ENCODE measurements at regions not wholly inside any gene's neighbourhood (a gene's known extent, or its start where the extent isn't known, plus 50 kb on each side); places are given as distances from the start of the nearest gene placed in this dataset.

- TF ChIP-seq RUNX3 (IDR thresholded peaks at IDR 0.05; ENCODE audit: low read length) (no peak), ETV6 (conservative IDR thresholded peaks at IDR 0.05 in 1 of 2, IDR thresholded peaks at IDR 0.05 in 1 of 2; ENCODE audit: borderline replicate concordance in 1 of 2, low read depth in 1 of 2) (no peak), CBFB (IDR thresholded peaks at IDR 0.05; ENCODE audit: low read depth) (no peak), BHLHE40 (IDR thresholded peaks at IDR 0.05; ENCODE audit: borderline replicate concordance in 1 of 2, low read depth in 2 of 2, low read length in 1 of 2) (no peak)
Measured at GRCh38 chr5:1656271-1656975, 132.7 kb upstream of the LPCAT1 start (continued).

GRCh38 chr5:1655496-1656270 is 131.9 kb upstream of the LPCAT1 start:
- no peak overlapping the region for H3K4me2 ChIP-seq (ENCODE audit: control insufficient read depth, insufficient read depth)
- ChIA-PET RAD21 (ENCODE audit: unreplicated experiment) (interaction anchor here (1.9 kb wide), 1 partner anchor 11 kb away, joined by 4 read pairs; no protein-coding TSS in a partner anchor), SMC1A (ENCODE audit: uncharacterized antibody, unreplicated experiment) (interaction anchor here (0.6 kb wide), 1 partner anchor 1339 kb away, joined by 3 read pairs; no protein-coding TSS in a partner anchor), POLR2A (no interaction called here), CTCF (interaction anchor here (0.8 to 1.4 kb wide), 2 partner anchors 14 to 50 kb away, joined by 3 to 4 read pairs; no protein-coding TSS in a partner anchor)
- intact Hi-C loops (cut with micrococcal nuclease; ENCODE audit: unreplicated experiment) = no loop called here
- FAIRE-seq (no peak), DNase-seq (ENCODE audit: low read depth, low spot score) (no peak), ATAC-seq (no peak)
- peaks cover 8% of the 10 kb centered on the region; the same call in 1 of the 2 replicates for H3K4me1 ChIP-seq (ENCODE audit: control insufficient read depth, insufficient read depth, low read length)
- in situ Hi-C loops (cut with MboI) = loop anchor here (10.0 kb wide), 1 partner anchor 721 kb away; no protein-coding TSS in a partner anchor
- BruUV-seq (replicated peaks) = no TSS peak
- H3K9ac ChIP-seq (ENCODE audit: control insufficient read depth, insufficient read depth, low read length) = no peak overlapping the region
- peaks cover 5 to 8% of the 10 kb centered on the region in 2 experiments; a peak in 3 of 4 replicates for H3K27me3 ChIP-seq (replicated peaks in 1 of 2; ENCODE audit: control insufficient read depth in 2 of 2, insufficient read depth in 2 of 2, low read length in 1 of 2)
- no peaks in the 10 kb centered on the region for H4K20me1 ChIP-seq (ENCODE audit: control insufficient read depth, insufficient read depth)
- H3K27ac ChIP-seq (ENCODE audit: control insufficient read depth, insufficient read depth) = no peak overlapping the region
- H3K79me2 ChIP-seq (ENCODE audit: control insufficient read depth, insufficient read depth, low read length) = no peaks in the 10 kb centered on the region
- H2AFZ ChIP-seq (ENCODE audit: control insufficient read depth, low read depth, low read length) = no peak overlapping the region
- H3K36me3 ChIP-seq (ENCODE audit: control insufficient read depth in 2 of 2, insufficient read depth in 2 of 2, low read length in 1 of 2) = no peaks in the 10 kb centered on the region
- no peak overlapping the region for H3K4me3 ChIP-seq
- TF ChIP-seq SPI1 (IDR thresholded peaks at IDR 0.05; ENCODE audit: borderline replicate concordance, insufficient read depth, low read depth, low read length) (no peak), SMC3 (IDR thresholded peaks at IDR 0.05; ENCODE audit: borderline replicate concordance, low read length) (no peak), BCL3 (IDR thresholded peaks at IDR 0.05; ENCODE audit: borderline replicate concordance, insufficient read depth, low read depth, low read length, poor library complexity, severe bottlenecking) (no peak), ZNF217 (IDR thresholded peaks at IDR 0.05) (no peak), FOS (IDR thresholded peaks at IDR 0.05; ENCODE audit: borderline replicate concordance, extremely low read depth, insufficient read length) (no peak), GABPA (IDR thresholded peaks at IDR 0.05; ENCODE audit: low read depth) (no peak), LARP7 (IDR thresholded peaks at IDR 0.05) (no peak), NFYB (IDR thresholded peaks at IDR 0.05; ENCODE audit: insufficient read depth, low read depth, low read length) (no peak), ESRRA (IDR thresholded peaks at IDR 0.05; ENCODE audit: low read length) (no peak)
- H3K9me3 ChIP-seq (replicated peaks; ENCODE audit: control insufficient read depth, insufficient read depth, low read length) = no peaks in the 10 kb centered on the region
- WGBS (ENCODE audit: insufficient coverage, insufficient replicate concordance, low lambda C conversion rate, missing lambda C conversion rate) = 57% methylated on average over 27 of the region's 27 CpGs

Data from GM12878 (cell line).